GM23338 (cell line): ENCODE measurements at regions not wholly inside any gene's neighbourhood (a gene's known extent, or its start where the extent isn't known, plus 50 kb on each side); places are given as distances from the start of the nearest gene placed in this dataset.

Experiments
- ATAC-seq: fragments of 200-7000 bp; cut with Tn5 transposase; 3 replicates; pipeline ENCODE4 v1.9.1; 2020
- DNase-seq: peaks from one replicate; pipeline ENCODE4 v3.0.0-alpha.2; 2015; ENCODE audit warnings: low spot score
- H2AFZ ChIP-seq: fragments of 200-600 bp; sonication (generic); 2 replicates; pipeline ENCODE4 v1.8.0; 2016; ENCODE audit warnings: antibody characterized with exemption, mild to moderate bottlenecking, moderate library complexity
- H3F3A ChIP-seq: fragments of 200-600 bp; sonication (generic); replicated peaks from 2 replicates; pipeline ENCODE4 v1.8.0; 2017; ENCODE audit warnings: antibody characterized with exemption, mixed run types, low read depth
- H3K27ac ChIP-seq: fragments of 200-600 bp; sonication (generic); 2 replicates; pipeline ENCODE4 v1.6.1; 2016; ENCODE audit warnings: low read depth
- H3K27me3 ChIP-seq: fragments of 200-600 bp; sonication (generic); 2 replicates; pipeline ENCODE4 v1.8.0; 2016; ENCODE audit warnings: mild to moderate bottlenecking, mixed run types, moderate library complexity; ENCODE audit not compliant: insufficient read depth
- H3K36me3 ChIP-seq: fragments of 200-600 bp; sonication (generic); 2 replicates; pipeline ENCODE4 v1.8.0; 2016; ENCODE audit warnings: mild to moderate bottlenecking; ENCODE audit not compliant: insufficient read depth
- H3K4me1 ChIP-seq: fragments of 200-600 bp; sonication (generic); 2 replicates; pipeline ENCODE4 v1.8.0; 2016; ENCODE audit warnings: mild to moderate bottlenecking, moderate library complexity; ENCODE audit not compliant: insufficient read depth
- H3K4me2 ChIP-seq: fragments of 200-600 bp; sonication (generic); 2 replicates; pipeline ENCODE4 v1.7.1; 2017; ENCODE audit warnings: mixed run types
- H3K4me3 ChIP-seq: fragments of 200-600 bp; sonication (generic); 2 replicates; pipeline ENCODE4 v1.6.1; 2016; ENCODE audit warnings: mixed run types
- H3K79me2 ChIP-seq: fragments of 200-600 bp; sonication (generic); replicated peaks from 2 replicates; pipeline ENCODE4 v1.8.0; 2017; ENCODE audit warnings: mild to moderate bottlenecking; ENCODE audit not compliant: insufficient read depth
- H3K9me2 ChIP-seq: fragments of 200-600 bp; sonication (generic); 2 replicates; pipeline ENCODE4 v1.8.0; 2017; ENCODE audit not compliant: insufficient read depth
- H4K20me1 ChIP-seq: fragments of 200-600 bp; sonication (generic); replicated peaks from 2 replicates; pipeline ENCODE4 v1.8.0; 2017; ENCODE audit warnings: mild to moderate bottlenecking; ENCODE audit not compliant: insufficient read depth
- H3K27ac Mint-ChIP-seq: 2 replicates; pipeline ENCODE4 v1.8.0; 2020; ENCODE audit warnings: inconsistent platforms, mild to moderate bottlenecking, moderate library complexity, mixed read lengths
- H3K27me3 Mint-ChIP-seq: 3 replicates; pipeline ENCODE4 v1.8.0; 2022; ENCODE audit warnings: low read depth, mild to moderate bottlenecking, moderate library complexity, mixed read lengths, inconsistent platforms; ENCODE audit not compliant: insufficient read depth, poor library complexity
- H3K36me3 Mint-ChIP-seq: 3 replicates; pipeline ENCODE4 v1.8.0; 2021; ENCODE audit warnings: low read depth, mild to moderate bottlenecking, inconsistent platforms, moderate library complexity, mixed read lengths
- H3K4me1 Mint-ChIP-seq: 3 replicates; pipeline ENCODE4 v1.8.0; 2020; ENCODE audit warnings: mild to moderate bottlenecking, inconsistent platforms, mixed read lengths
- H3K4me3 Mint-ChIP-seq: 3 replicates; pipeline ENCODE4 v1.8.0; 2021; ENCODE audit warnings: moderate library complexity, mild to moderate bottlenecking, inconsistent platforms, mixed read lengths
- H3K9me3 Mint-ChIP-seq: 3 replicates; pipeline ENCODE4 v1.8.0; 2020; ENCODE audit warnings: moderate library complexity, mild to moderate bottlenecking, inconsistent platforms, mixed read lengths
- EZH2 ChIP-seq: fragments of 200-600 bp; sonication (generic); IDR thresholded peaks from one replicate; pipeline ENCODE4 v1.8.0; 2017; ENCODE audit warnings: antibody characterized with exemption, mild to moderate bottlenecking, low read depth; ENCODE audit not compliant: unreplicated experiment
- EZH2phosphoT487 ChIP-seq: fragments of 200-600 bp; sonication (generic); IDR thresholded peaks from one replicate; pipeline ENCODE4 v1.8.1; 2018; ENCODE audit warnings: antibody characterized with exemption; ENCODE audit not compliant: unreplicated experiment
- REST ChIP-seq: IDR thresholded peaks from one replicate; pipeline ENCODE4 v1.6.1; 2018; ENCODE audit warnings: antibody characterized with exemption; ENCODE audit not compliant: unreplicated experiment
- ZNF114 ChIP-seq: fragments of 250-450 bp; sonication (Bioruptor Pico); IDR thresholded peaks from 2 replicates; pipeline ENCODE4 v1.5.0; 2020; ENCODE audit warnings: mild to moderate bottlenecking, moderate library complexity
- TF ChIP-seq, protein P1 (sequence below): IDR thresholded peaks from 2 replicates; pipeline ENCODE4 v1.6.1; 2016; ENCODE audit warnings: antibody characterized with exemption

DNA sequence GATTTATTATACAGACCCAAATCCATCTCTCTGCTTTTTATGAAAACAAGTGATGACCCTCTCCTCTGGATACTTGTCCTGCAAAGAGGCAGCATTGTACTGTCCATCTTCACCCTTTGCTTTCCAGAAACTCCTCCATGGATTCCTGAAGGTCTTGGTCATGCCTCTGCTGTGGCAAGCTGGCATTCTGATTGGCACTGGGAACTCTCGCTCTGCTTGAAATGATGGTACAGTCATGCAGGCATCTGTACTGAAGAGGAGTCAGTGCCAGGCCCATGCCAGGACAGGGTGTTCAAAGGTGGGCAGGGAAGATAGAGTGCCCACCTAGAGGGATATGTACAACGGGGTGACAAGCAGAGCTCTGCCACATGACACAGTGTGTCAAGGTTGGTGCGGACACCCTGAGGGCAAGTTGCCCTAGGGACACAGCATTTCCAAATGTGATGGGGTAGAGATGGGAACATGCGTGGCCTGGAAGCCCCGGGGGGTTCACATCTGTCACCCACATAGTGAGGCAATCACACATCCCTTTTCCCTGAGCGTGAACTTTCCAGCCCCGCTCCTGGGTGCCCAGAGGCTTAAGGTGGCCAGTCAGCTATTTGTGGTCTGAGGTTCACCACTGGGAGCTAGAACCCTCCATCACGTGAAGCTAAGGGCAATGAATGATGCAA, 235.7 kb upstream of the TCERG1L start:
- no peaks in the 10 kb centered on the region for H3K79me2 ChIP-seq
- no peaks in the 10 kb centered on the region for H4K20me1 ChIP-seq
- Mint-ChIP-seq H3K4me3 (no peak overlapping the region), H3K27me3 (peaks cover 7% of the 10 kb centered on the region), H3K27ac (no peak overlapping the region), H3K4me1 (no peaks in the 10 kb centered on the region), H3K9me3 (peaks cover 93% of the 10 kb centered on the region), H3K36me3 (peaks cover 11% of the 10 kb centered on the region)
- no peaks in the 10 kb centered on the region for H3K4me1 ChIP-seq
- H3K27ac ChIP-seq, result no peak overlapping the region
- H2AFZ ChIP-seq, result no peak overlapping the region
- no peaks in the 10 kb centered on the region for H3K9me2 ChIP-seq
- DNase-seq (no peak), ATAC-seq (no peak)
- H3K36me3 ChIP-seq, result no peaks in the 10 kb centered on the region
- TF ChIP-seq EZH2 (no peak), ZNF114 (no peak)
- no peak overlapping the region for H3K4me3 ChIP-seq
- H3K4me2 ChIP-seq, result no peak overlapping the region
- no peaks in the 10 kb centered on the region for H3F3A ChIP-seq
- no peaks in the 10 kb centered on the region for H3K27me3 ChIP-seq

GRCh38 chr10:131548176-131548575, 236.7 kb upstream of the TCERG1L start:
- Mint-ChIP-seq H3K4me3 (no peak overlapping the region), H3K36me3 (peaks cover 11% of the 10 kb centered on the region), H3K9me3 (peaks cover 93% of the 10 kb centered on the region), H3K4me1 (no peaks in the 10 kb centered on the region), H3K27ac (no peak overlapping the region), H3K27me3 (peaks cover 7% of the 10 kb centered on the region)
- Histone ChIP-seq H3F3A (no peaks in the 10 kb centered on the region), H3K27me3 (no peaks in the 10 kb centered on the region), H3K36me3 (no peaks in the 10 kb centered on the region), H3K9me2 (no peaks in the 10 kb centered on the region), H3K27ac (no peak overlapping the region), H3K4me1 (no peaks in the 10 kb centered on the region), H3K79me2 (no peaks in the 10 kb centered on the region), H4K20me1 (no peaks in the 10 kb centered on the region), H3K4me3 (no peak overlapping the region), H3K4me2 (no peak overlapping the region), H2AFZ (no peak overlapping the region)
- no peak for DNase-seq
- TF ChIP-seq EZH2, result no peak
- TF ChIP-seq EZH2phosphoT487, result no peak
- TF ChIP-seq REST, result no peak
- ATAC-seq, result no peak

DNA sequence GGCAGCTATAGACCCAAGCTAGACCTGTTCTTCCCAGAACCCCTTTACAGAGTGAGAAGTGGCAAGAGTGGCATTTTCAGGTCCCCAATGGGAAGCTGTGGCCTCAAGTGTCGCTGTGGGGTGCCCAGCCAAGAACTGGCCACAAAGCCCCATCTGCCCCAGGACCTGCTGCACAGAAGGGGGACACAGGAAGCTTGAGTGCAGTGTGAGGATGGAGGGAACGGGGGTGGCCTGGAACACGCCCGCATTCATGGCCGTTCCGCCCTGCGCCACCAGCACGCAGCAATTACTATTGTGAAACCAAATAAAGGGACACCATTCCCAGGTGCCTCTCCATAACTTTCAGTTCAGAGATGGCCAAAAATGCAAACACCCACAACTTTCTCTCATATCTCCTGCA, 237.6 kb upstream of the TCERG1L start:
- no peaks in the 10 kb centered on the region for H3K79me2 ChIP-seq
- peaks cover 11% of the 10 kb centered on the region for H3K36me3 Mint-ChIP-seq
- no peaks in the 10 kb centered on the region for H3F3A ChIP-seq
- TF ChIP-seq, protein P1, sequence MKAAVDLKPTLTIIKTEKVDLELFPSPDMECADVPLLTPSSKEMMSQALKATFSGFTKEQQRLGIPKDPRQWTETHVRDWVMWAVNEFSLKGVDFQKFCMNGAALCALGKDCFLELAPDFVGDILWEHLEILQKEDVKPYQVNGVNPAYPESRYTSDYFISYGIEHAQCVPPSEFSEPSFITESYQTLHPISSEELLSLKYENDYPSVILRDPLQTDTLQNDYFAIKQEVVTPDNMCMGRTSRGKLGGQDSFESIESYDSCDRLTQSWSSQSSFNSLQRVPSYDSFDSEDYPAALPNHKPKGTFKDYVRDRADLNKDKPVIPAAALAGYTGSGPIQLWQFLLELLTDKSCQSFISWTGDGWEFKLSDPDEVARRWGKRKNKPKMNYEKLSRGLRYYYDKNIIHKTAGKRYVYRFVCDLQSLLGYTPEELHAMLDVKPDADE, result no peak
- TF ChIP-seq EZH2phosphoT487, result no peak
- TF ChIP-seq EZH2, result no peak
- H3K27me3 ChIP-seq, result no peaks in the 10 kb centered on the region
- H3K4me1 Mint-ChIP-seq, result no peaks in the 10 kb centered on the region
- H3K27ac ChIP-seq, result no peak overlapping the region
- no peaks in the 10 kb centered on the region for H3K4me1 ChIP-seq
- H3K4me2 ChIP-seq, result no peak overlapping the region
- H3K9me3 Mint-ChIP-seq, result peaks cover 93% of the 10 kb centered on the region
- H2AFZ ChIP-seq, result no peak overlapping the region
- no peak overlapping the region for H3K4me3 ChIP-seq
- no peaks in the 10 kb centered on the region for H3K36me3 ChIP-seq
- no peak for DNase-seq
- H3K27ac Mint-ChIP-seq, result no peak overlapping the region
- no peaks in the 10 kb centered on the region for H3K9me2 ChIP-seq
- peaks cover 7% of the 10 kb centered on the region for H3K27me3 Mint-ChIP-seq
- H4K20me1 ChIP-seq, result no peaks in the 10 kb centered on the region
- no peak overlapping the region for H3K4me3 Mint-ChIP-seq
- ATAC-seq, result no peak
